Mesodermal cell (in vitro differentiated cells): ENCODE measurements at regions not wholly inside any gene's neighbourhood (a gene's known extent, or its start where the extent isn't known, plus 50 kb on each side); places are given as distances from the start of the nearest gene placed in this dataset.

Source experiments
- H3K27ac ChIP-seq: 2 replicates; pipeline ENCODE4 v1.7.0; 2013; ENCODE audit warnings: mild to moderate bottlenecking, low read depth, low read length, moderate library complexity; ENCODE audit not compliant: severe bottlenecking
- H3K36me3 ChIP-seq: 2 replicates; pipeline ENCODE4 v1.7.1; 2013; ENCODE audit warnings: mild to moderate bottlenecking, low read length, moderate library complexity; ENCODE audit not compliant: control insufficient read depth, insufficient read depth
- H3K4me1 ChIP-seq: one replicate; pipeline ENCODE4 v1.7.1; 2013; ENCODE audit warnings: mild to moderate bottlenecking, low read length; ENCODE audit not compliant: insufficient read depth, control insufficient read depth, poor library complexity, severe bottlenecking
- H3K4me3 ChIP-seq: 2 replicates; pipeline ENCODE4 v1.7.0; 2013; ENCODE audit warnings: low read length, control low read depth, mild to moderate bottlenecking; ENCODE audit not compliant: insufficient read depth, poor library complexity, severe bottlenecking; ENCODE audit errors: extremely low read depth
- H3K9me3 ChIP-seq: 2 replicates; pipeline ENCODE4 v1.7.1; 2013; ENCODE audit warnings: mild to moderate bottlenecking, low read length, moderate library complexity; ENCODE audit not compliant: control insufficient read depth
- WGBS, 2 experiments: methylation state at CpG; one replicate each; pipeline ENCODE4 v1.1.5; 2013; ENCODE audit warnings: missing lambda C conversion rate in 2 of 2; ENCODE audit not compliant: insufficient coverage in 2 of 2; 5-methylcytosine and 5-hydroxymethylcytosine counted together

- Histone ChIP-seq H3K36me3 (no peaks in the 10 kb centered on the region), H3K9me3 (peaks cover 74% of the 10 kb centered on the region), H3K27ac (no peak overlapping the region), H3K4me3 (no peak overlapping the region), H3K4me1 (no peaks in the 10 kb centered on the region)
- WGBS, 2 experiments: 14 to 38% methylated on average over 2 to 3 of the region's 3 CpGs
These were observed 1726.1 kb downstream of the TP53TG3F start for GRCh38 chr16:35185366-35186044.

DNA sequence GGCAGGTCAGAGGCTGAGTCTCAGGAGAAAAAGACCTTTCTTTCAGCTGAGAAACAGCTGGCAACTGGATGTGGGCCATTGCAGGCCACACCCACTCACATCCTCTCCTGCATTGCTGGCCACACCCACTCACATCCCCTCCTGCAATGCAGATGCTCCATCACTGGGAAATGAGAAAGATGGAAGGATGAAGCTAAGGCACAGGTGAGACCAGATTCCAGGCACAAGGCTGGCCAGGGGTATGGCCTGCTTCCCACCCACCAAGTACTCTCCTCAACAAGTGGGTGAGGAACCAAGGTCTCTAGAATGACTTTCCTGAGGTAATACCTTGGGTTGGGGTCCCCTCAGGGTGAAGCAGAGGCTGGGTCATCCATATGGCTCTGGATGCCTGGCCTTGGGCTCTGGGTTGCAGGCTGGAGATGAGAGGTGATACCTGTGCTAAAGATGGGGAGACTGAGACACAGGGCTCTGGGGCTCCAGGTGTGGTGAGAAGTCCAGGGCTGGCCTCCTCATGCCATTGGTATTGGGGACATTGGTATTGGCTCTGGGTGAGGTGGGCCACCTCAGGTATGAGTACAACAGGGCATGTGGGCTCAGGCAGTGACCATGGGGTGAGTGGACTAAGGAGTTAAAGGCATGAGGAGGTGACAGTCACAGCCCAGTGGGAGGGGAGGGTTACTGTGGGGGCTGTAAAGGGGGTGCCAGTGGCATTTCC is 1726.8 kb downstream of the TP53TG3F start:
- Histone ChIP-seq H3K9me3 (peaks cover 70% of the 10 kb centered on the region), H3K27ac (no peak overlapping the region), H3K36me3 (no peaks in the 10 kb centered on the region), H3K4me1 (no peaks in the 10 kb centered on the region), H3K4me3 (no peak overlapping the region)

- Histone ChIP-seq H3K4me3 (no peak overlapping the region), H3K4me1 (no peaks in the 10 kb centered on the region), H3K36me3 (no peaks in the 10 kb centered on the region), H3K27ac (no peak overlapping the region), H3K9me3 (peaks cover 58% of the 10 kb centered on the region)
- 6 to 43% methylated on average over 1 to 2 of the region's 2 CpGs for WGBS, 2 experiments
These were observed 1728.3 kb downstream of the TP53TG3F start for GRCh38 chr16:35187665-35188225.

DNA sequence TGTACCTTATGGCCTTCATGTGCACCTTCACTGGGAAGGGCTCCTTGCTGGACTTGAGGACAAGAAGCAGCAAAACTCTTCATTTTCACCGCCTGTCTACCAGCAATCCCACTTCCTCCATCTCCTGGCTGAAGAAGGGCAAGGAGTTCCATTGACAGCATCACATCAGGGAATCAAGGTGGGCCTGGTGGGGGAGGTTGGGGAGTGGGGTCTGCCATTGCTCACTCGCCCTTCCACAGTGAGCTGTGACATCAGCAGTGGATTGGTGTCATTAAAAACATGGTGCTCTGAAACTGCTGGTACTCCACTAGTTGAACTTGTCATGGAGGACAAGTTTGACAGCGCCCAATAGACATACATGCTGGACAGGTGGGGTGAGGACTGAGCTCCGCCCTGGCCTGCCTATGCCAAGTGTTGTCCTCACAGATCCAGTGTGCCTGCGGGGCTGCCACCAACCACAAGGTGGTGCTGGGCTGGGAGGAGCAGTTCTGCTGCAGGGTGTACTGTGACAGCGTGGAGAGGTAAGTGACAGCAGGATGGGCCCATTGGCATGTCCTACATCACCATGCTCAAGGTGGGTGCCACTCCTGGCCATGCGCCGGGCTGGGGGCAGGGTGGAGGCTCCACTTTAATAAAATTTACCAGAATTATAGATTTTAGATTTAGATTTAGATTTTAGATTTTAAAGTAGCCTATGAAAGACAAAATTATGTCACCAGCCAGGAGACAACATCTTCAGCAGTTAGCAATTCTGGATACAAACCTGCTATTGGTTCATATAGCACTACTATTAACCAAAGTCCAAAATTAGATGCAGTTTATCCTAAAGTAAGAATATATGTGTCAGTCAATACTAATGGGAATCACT is 1729.1 kb downstream of the TP53TG3F start:
- peaks cover 57% of the 10 kb centered on the region for H3K9me3 ChIP-seq
- H3K4me3 ChIP-seq: no peak overlapping the region
- WGBS, 2 experiments: 68 to 71% methylated on average over 4 to 5 of the region's 8 CpGs
- no peaks in the 10 kb centered on the region for H3K36me3 ChIP-seq
- H3K4me1 ChIP-seq: no peaks in the 10 kb centered on the region
- H3K27ac ChIP-seq: no peak overlapping the region

GRCh38 chr16:35192993-35193392 is 1733.6 kb downstream of the TP53TG3F start:
- WGBS, 2 experiments: 71 to 78% methylated on average over 2 to 3 of the region's 4 CpGs
- H3K9me3 ChIP-seq: peaks cover 60% of the 10 kb centered on the region
- H3K36me3 ChIP-seq: no peaks in the 10 kb centered on the region
- no peak overlapping the region for H3K4me3 ChIP-seq
- H3K4me1 ChIP-seq: no peaks in the 10 kb centered on the region
- no peak overlapping the region for H3K27ac ChIP-seq

DNA sequence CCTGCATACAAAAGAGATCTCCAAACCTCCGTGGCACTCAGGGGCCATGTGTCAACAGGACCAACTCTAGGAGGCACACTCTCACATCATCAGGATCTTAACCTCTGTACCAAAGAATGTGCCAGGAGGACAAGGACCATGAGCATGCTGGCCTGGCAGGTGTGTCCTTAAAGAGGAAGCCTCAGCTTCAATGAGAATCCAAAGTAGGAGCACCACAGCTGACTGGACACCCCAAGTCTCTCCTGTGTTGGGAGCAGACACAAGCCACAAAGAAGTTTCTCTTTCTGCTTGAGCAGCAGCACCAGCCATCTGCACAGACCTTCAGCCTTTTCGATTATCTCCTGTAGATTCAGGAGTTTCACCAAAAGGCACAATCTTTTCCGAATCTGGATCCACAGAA is 1734.5 kb downstream of the TP53TG3F start:
- WGBS, 2 experiments: 45 to 50% methylated on average over 2 to 3 of the region's 3 CpGs
- Histone ChIP-seq H3K36me3 (no peaks in the 10 kb centered on the region), H3K9me3 (peaks cover 67% of the 10 kb centered on the region), H3K4me1 (no peaks in the 10 kb centered on the region), H3K27ac (no peak overlapping the region), H3K4me3 (no peak overlapping the region)

DNA sequence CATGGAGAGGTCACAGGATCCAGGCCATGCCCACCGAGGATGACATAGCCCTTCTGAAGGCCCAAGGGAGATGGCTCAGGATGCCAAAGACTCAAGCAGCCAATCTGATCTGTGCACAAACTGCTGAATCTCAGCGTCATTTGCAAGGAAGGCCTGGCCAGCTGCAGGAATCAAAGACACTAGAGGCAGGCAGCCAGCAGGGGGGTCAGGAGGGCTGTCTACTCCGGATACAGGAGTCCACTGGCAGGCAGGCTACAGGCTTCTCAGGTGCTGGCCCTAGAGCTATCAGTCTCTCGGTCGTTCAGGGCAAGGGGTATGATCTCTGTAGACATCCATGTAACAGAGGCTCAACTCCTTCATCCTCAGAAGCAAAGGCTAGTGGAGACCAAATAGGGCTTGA is 1735.3 kb downstream of the TP53TG3F start:
- WGBS, 2 experiments: 51 to 65% methylated on average over 3 to 5 of the region's 5 CpGs
- H3K9me3 ChIP-seq: peaks cover 74% of the 10 kb centered on the region

DNA sequence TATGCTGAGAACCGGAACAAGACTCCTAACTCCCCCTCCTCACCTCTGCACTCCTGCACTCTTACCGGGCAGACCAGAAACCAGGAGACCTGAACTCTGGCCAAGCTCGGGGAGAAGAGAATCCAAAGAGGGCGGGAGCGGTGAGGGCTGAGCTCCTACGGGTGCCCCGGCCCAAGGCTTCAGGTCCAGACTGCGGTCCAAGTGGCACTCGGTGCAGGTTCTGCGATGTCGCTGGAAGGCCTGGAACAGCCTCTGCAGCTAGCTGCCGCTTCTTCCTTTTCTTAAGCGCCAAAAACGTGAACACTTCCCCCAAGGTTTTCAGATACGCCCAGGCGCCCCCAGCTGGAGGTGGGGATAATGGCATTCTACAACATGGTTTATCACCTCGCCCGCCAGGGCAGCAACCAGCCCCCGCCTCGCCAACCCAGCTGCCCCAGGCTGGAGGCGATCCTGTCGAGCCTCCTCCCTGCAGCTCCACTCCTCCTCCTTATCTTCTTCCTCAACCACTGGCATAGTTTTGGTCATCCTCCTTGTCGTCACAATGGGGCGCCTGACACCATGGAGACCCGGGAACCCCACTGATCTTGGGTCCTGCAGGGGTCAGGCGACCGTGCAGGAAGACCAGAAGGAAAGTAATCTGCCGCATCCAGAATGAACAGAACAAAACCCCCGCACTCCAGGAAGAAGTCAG is 1735.9 kb downstream of the TP53TG3F start:
- 87% methylated on average over 22 to 24 of the region's 29 CpGs for WGBS, 2 experiments
- H3K36me3 ChIP-seq: no peaks in the 10 kb centered on the region
- no peak overlapping the region for H3K4me3 ChIP-seq
- no peaks in the 10 kb centered on the region for H3K4me1 ChIP-seq
- H3K27ac ChIP-seq: no peak overlapping the region
- peaks cover 73% of the 10 kb centered on the region for H3K9me3 ChIP-seq

More for the DNA sequence above, 1735.3 kb downstream of the TP53TG3F start:
- Histone ChIP-seq H3K4me3 (no peak overlapping the region), H3K27ac (no peak overlapping the region), H3K36me3 (no peaks in the 10 kb centered on the region), H3K4me1 (no peaks in the 10 kb centered on the region)

- 88 to 89% methylated on average over 15 of the region's 15 CpGs for WGBS, 2 experiments
- Histone ChIP-seq H3K4me3 (no peak overlapping the region), H3K9me3 (peaks cover 76% of the 10 kb centered on the region)
These were observed 1736.4 kb downstream of the TP53TG3F start for GRCh38 chr16:35195864-35196216.

DNA sequence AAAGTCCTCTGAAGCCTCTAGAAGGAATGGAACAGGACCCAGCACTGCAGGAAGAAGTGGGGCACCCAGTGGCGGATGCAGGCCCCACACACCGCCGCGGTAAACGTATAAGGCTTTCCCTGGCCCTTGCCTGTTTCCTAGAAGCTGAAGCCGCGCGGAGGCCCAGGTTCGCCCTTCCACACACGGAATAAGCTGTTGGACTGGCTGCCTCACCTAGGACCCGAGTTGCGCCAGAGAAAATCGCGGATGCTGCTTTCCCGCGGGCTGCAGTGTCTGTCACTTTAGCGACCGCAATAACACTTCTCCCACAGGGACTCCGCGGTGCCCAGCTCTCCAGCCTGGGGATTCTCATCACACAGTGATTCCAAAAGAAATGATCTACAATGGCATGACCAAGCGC is 1736.9 kb downstream of the TP53TG3F start:
- H3K9me3 ChIP-seq: peaks cover 81% of the 10 kb centered on the region
- no peaks in the 10 kb centered on the region for H3K36me3 ChIP-seq
- H3K4me1 ChIP-seq: no peaks in the 10 kb centered on the region
- no peak overlapping the region for H3K4me3 ChIP-seq
- WGBS, 2 experiments: 86 to 89% methylated on average over 18 of the region's 21 CpGs
- no peak overlapping the region for H3K27ac ChIP-seq

More at GRCh38 chr16:35195864-35196216, 1736.4 kb downstream of the TP53TG3F start:
- no peaks in the 10 kb centered on the region for H3K36me3 ChIP-seq
- H3K27ac ChIP-seq: no peak overlapping the region
- H3K4me1 ChIP-seq: no peaks in the 10 kb centered on the region
